ENCODE measurements at regions not wholly inside any gene's neighbourhood (a gene's known extent, or its start where the extent isn't known, plus 50 kb on each side); places are given as distances from the start of the nearest gene placed in this dataset.

GRCh38 chr3:106290304-106290997 lies 421.6 kb upstream of the CBLB start:
- H2AFZ ChIP-seq (ENCODE audit: low read depth, low read length) = 0 out of 2 replicates have a peak overlapping the region, but pooled peaks have one; percentile 12
- no peak overlapping the region for H3K4me2 ChIP-seq (ENCODE audit: insufficient read depth, low read length)
- no peak overlapping the region for H3K27ac ChIP-seq (ENCODE audit: low read length)
- no peaks in the 10 kb centered on the region for H3K36me3 ChIP-seq (ENCODE audit: insufficient read depth, low read length)
- H3K79me2 ChIP-seq (ENCODE audit: insufficient read depth, low read length) = no peaks in the 10 kb centered on the region
- no peak for DNase-seq
- H3K27me3 ChIP-seq (ENCODE audit: insufficient read depth, low read length, poor library complexity) = no peaks in the 10 kb centered on the region
- TF ChIP-seq CTCF (IDR thresholded peaks at IDR 0.05; ENCODE audit: borderline replicate concordance, extremely low read depth, low read length, poor library complexity, severe bottlenecking) (no peak), EZH2 (IDR thresholded peaks at IDR 0.05; ENCODE audit: borderline replicate concordance, low read depth, low read length, severe bottlenecking) (no peak)
- H3K9ac ChIP-seq (ENCODE audit: low read depth, low read length) = no peak overlapping the region
- no peaks in the 10 kb centered on the region for H4K20me1 ChIP-seq (ENCODE audit: insufficient read depth, low read length)
- H3K4me1 ChIP-seq (ENCODE audit: insufficient read depth, low read length) = no peaks in the 10 kb centered on the region
- ATAC-seq (ENCODE audit: insufficient read depth, low read depth) = peak; percentile 70
- no peak overlapping the region for H3K4me3 ChIP-seq (ENCODE audit: low read depth in 1 of 2, low read length in 2 of 2)
- no peaks in the 10 kb centered on the region for H3K9me3 ChIP-seq (ENCODE audit: insufficient read depth, low read length, severe bottlenecking)

GRCh38 chr3:106293161-106293560 lies 424.3 kb upstream of the CBLB start:
- Histone ChIP-seq H3K4me3 (ENCODE audit: low read depth in 1 of 2, low read length in 2 of 2) (no peak overlapping the region), H3K4me2 (ENCODE audit: insufficient read depth, low read length) (no peak overlapping the region), H3K79me2 (ENCODE audit: insufficient read depth, low read length) (no peaks in the 10 kb centered on the region), H3K9ac (ENCODE audit: low read depth, low read length) (no peak overlapping the region), H3K9me3 (ENCODE audit: insufficient read depth, low read length, severe bottlenecking) (no peaks in the 10 kb centered on the region), H3K27me3 (ENCODE audit: insufficient read depth, low read length, poor library complexity) (no peaks in the 10 kb centered on the region), H2AFZ (ENCODE audit: low read depth, low read length) (no peak overlapping the region), H4K20me1 (ENCODE audit: insufficient read depth, low read length) (no peaks in the 10 kb centered on the region), H3K36me3 (ENCODE audit: insufficient read depth, low read length) (no peaks in the 10 kb centered on the region), H3K4me1 (ENCODE audit: insufficient read depth, low read length) (no peaks in the 10 kb centered on the region), H3K27ac (ENCODE audit: low read length) (no peak overlapping the region)
- TF ChIP-seq CTCF (IDR thresholded peaks at IDR 0.05; ENCODE audit: borderline replicate concordance, extremely low read depth, low read length, poor library complexity, severe bottlenecking) (no peak), EZH2 (IDR thresholded peaks at IDR 0.05; ENCODE audit: borderline replicate concordance, low read depth, low read length, severe bottlenecking) (no peak)
- ATAC-seq (ENCODE audit: insufficient read depth, low read depth) (no peak), DNase-seq (no peak)

GRCh38 chr3:106294121-106294520 lies 425.3 kb upstream of the CBLB start:
- Histone ChIP-seq H3K79me2 (ENCODE audit: insufficient read depth, low read length) (no peaks in the 10 kb centered on the region), H3K27ac (ENCODE audit: low read length) (no peak overlapping the region), H4K20me1 (ENCODE audit: insufficient read depth, low read length) (no peaks in the 10 kb centered on the region), H3K9ac (ENCODE audit: low read depth, low read length) (no peak overlapping the region), H3K36me3 (ENCODE audit: insufficient read depth, low read length) (no peaks in the 10 kb centered on the region), H3K27me3 (ENCODE audit: insufficient read depth, low read length, poor library complexity) (no peaks in the 10 kb centered on the region), H3K4me3 (ENCODE audit: low read depth in 1 of 2, low read length in 2 of 2) (no peak overlapping the region), H3K9me3 (ENCODE audit: insufficient read depth, low read length, severe bottlenecking) (no peaks in the 10 kb centered on the region), H3K4me1 (ENCODE audit: insufficient read depth, low read length) (no peaks in the 10 kb centered on the region), H2AFZ (ENCODE audit: low read depth, low read length) (no peak overlapping the region), H3K4me2 (ENCODE audit: insufficient read depth, low read length) (no peak overlapping the region)
- ATAC-seq (ENCODE audit: insufficient read depth, low read depth) (no peak), DNase-seq (no peak)
- TF ChIP-seq EZH2 (IDR thresholded peaks at IDR 0.05; ENCODE audit: borderline replicate concordance, low read depth, low read length, severe bottlenecking) (no peak), CTCF (IDR thresholded peaks at IDR 0.05; ENCODE audit: borderline replicate concordance, extremely low read depth, low read length, poor library complexity, severe bottlenecking) (no peak)
